K562 (cell line): ENCODE measurements at regions not wholly inside any gene's neighbourhood (a gene's known extent, or its start where the extent isn't known, plus 50 kb on each side); places are given as distances from the start of the nearest gene placed in this dataset.

ENCODE experiments used
- BRF1 ChIP-seq: IDR thresholded peaks from 3 replicates; pipeline ENCODE4 v1.6.1; 2011; ENCODE audit warnings: borderline replicate concordance, mild to moderate bottlenecking; ENCODE audit not compliant: insufficient read length; ENCODE audit errors: extremely low read depth
- MAFG ChIP-seq: fragments of 450-650 bp; conservative IDR thresholded peaks from 2 replicates; pipeline ENCODE4 v1.6.1; 2016; ENCODE audit warnings: missing genetic modification characterization, missing compliant biosample characterization
- SNIP1 ChIP-seq: fragments of 450-650 bp; IDR thresholded peaks from 2 replicates; pipeline ENCODE4 v1.7.1; 2017; ENCODE audit warnings: low read depth, mild to moderate bottlenecking
- TAF1 ChIP-seq: IDR thresholded peaks from 2 replicates; pipeline ENCODE4 v1.6.1; 2011; ENCODE audit warnings: mild to moderate bottlenecking, low read length, moderate library complexity; ENCODE audit not compliant: insufficient read depth, control insufficient read depth, severe bottlenecking; ENCODE audit errors: extremely low read depth
- ZBTB7A ChIP-seq: IDR thresholded peaks from 2 replicates; pipeline ENCODE4 v1.6.1; 2011; ENCODE audit warnings: low read depth, mild to moderate bottlenecking, low read length, moderate library complexity, borderline replicate concordance; ENCODE audit not compliant: control insufficient read depth
- TF ChIP-seq, protein P1 (sequence below), 2 experiments: fragments of 450-650 bp in 1 of 2; sonication (generic) in 1 of 2; formaldehyde crosslinking; conservative IDR thresholded peaks; 2 replicates each; pipeline versions ENCODE4 v1.4.0 to v1.8.1; 2020 to 2022; ENCODE audit warnings: mild to moderate bottlenecking in 1 of 2, missing genetic modification reagents in 1 of 2

DNA sequence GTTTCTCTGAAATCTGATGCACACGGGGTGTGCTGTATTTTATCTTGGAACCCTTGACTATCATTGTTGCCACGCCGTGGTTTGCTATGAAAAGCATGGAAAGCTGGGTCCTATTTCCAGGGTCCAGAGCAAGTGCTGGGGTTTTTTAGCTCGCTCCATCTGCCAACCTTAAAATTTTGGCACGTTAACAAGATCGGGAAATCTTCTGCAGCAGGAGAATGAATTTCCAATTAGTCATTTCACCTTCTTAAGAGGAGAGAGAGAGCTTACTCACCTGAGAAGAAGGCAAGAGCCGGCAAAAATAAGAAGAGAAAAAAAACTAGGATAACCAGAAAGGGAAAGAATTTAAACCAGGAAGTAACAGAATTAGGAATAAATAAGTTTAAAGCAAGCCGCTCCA is 223.6 kb upstream of the CELF2 start:
- no peak for TF ChIP-seq MAFG (tag)
- TF ChIP-seq BRF1, result no peak
- TF ChIP-seq TAF1, result no peak
- TF ChIP-seq, protein P1, sequence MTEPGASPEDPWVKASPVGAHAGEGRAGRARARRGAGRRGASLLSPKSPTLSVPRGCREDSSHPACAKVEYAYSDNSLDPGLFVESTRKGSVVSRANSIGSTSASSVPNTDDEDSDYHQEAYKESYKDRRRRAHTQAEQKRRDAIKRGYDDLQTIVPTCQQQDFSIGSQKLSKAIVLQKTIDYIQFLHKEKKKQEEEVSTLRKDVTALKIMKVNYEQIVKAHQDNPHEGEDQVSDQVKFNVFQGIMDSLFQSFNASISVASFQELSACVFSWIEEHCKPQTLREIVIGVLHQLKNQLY (CRISPR knock-in tag; conservative IDR thresholded peaks at IDR 0.05), result no peak
- TF ChIP-seq ZBTB7A, result no peak
- TF ChIP-seq SNIP1, result no peak
